Esophagus muscularis mucosa (tissue), 3 donors: ENCODE measurements at regions not wholly inside any gene's neighbourhood (a gene's known extent, or its start where the extent isn't known, plus 50 kb on each side); places are given as distances from the start of the nearest gene placed in this dataset.

ENCODE experiments used
- CTCF ChIP-seq, 3 experiments: fragments of 200-600 bp in 2 of 3; fragments of 450-650 bp in 1 of 3; sonication (generic) in 2 of 3; IDR thresholded peaks; one replicate each; pipeline ENCODE4 v1.5.1; 2017 to 2019; ENCODE audit warnings: antibody characterized with exemption in 3 of 3, mild to moderate bottlenecking in 2 of 3, moderate library complexity in 1 of 3
- POLR2A ChIP-seq: fragments of 450-650 bp; IDR thresholded peaks from one replicate; pipeline ENCODE4 v1.6.1; 2017; ENCODE audit warnings: antibody characterized with exemption, moderate library complexity, mild to moderate bottlenecking, low read depth

- TF ChIP-seq CTCF (IDR thresholded peaks at IDR 0.05) = no peak
- no peak for TF ChIP-seq POLR2A
Measured at GRCh38 chr5:17737092-17737491, 102.8 kb downstream of the TAF11L14 start.
